Muscle of leg (tissue), 3 donors: ENCODE measurements at regions not wholly inside any gene's neighbourhood (a gene's known extent, or its start where the extent isn't known, plus 50 kb on each side); places are given as distances from the start of the nearest gene placed in this dataset.
A peak's percentile ranks its signal among the peaks of the same experiment; 100 is the strongest.
"Not testable (repeated sequence)": the region's sequence is repeated elsewhere in the genome, so short reads cannot be mapped to it uniquely, and the experiment has no call there.

Experiments
- DNase-seq: peaks from one replicate; pipeline ENCODE4 v3.0.0; 2013
- H3K27ac ChIP-seq: one replicate; pipeline ENCODE4 v1.5.1; 2013; ENCODE audit warnings: mild to moderate bottlenecking, low read length, control low read depth
- H3K27me3 ChIP-seq: one replicate; pipeline ENCODE4 v1.6.1; 2013; ENCODE audit warnings: low read length; ENCODE audit not compliant: control insufficient read depth, insufficient read depth
- H3K36me3 ChIP-seq: one replicate; pipeline ENCODE4 v1.6.1; 2013; ENCODE audit warnings: low read length; ENCODE audit not compliant: control insufficient read depth, insufficient read depth
- H3K4me1 ChIP-seq: one replicate; pipeline ENCODE4 v1.6.1; 2013; ENCODE audit warnings: low read length; ENCODE audit not compliant: control insufficient read depth, insufficient read depth
- H3K4me3 ChIP-seq: one replicate; pipeline ENCODE4 v1.5.1; 2013; ENCODE audit warnings: low read length, control low read depth
- H3K9me3 ChIP-seq: replicated peaks from 2 replicates; pipeline ENCODE4 v1.6.1; 2013; ENCODE audit warnings: low read depth, low read length; ENCODE audit not compliant: control insufficient read depth
- WGBS: methylation state at CpG from one replicate; pipeline ENCODE4 v1.1.5; 2013; ENCODE audit warnings: missing lambda C conversion rate; ENCODE audit not compliant: insufficient coverage; 5-methylcytosine and 5-hydroxymethylcytosine counted together

DNA sequence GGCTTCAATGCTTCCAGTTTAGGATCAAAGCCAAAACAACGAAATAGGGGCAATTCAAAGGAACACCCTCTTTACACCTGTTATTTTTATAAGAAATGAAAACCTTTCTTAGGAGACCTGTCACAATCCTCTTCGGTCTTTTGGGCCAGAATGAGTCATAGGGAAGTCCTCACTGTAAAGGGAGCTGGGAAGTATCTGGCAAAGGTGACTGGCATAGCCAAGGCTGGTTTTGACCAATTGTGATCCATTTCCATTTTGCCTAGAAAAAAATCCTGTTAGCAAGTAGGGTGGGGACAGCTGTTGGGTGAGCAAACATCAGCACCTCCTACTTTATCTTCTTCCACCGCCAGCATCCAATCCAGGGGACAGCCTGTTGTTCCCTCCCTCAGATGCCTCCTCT lies 343.2 kb upstream of the SULF2 start:
- Histone ChIP-seq H3K4me3 (no peak overlapping the region), H3K36me3 (no peaks in the 10 kb centered on the region), H3K27me3 (peaks cover 19% of the 10 kb centered on the region), H3K9me3 (peaks cover 3% of the 10 kb centered on the region), H3K27ac (peak overlapping the region; percentile 82), H3K4me1 (peaks cover 41% of the 10 kb centered on the region)
- 100% methylated on average over 1 of the region's 3 CpGs for WGBS
- peak; percentile 24 for DNase-seq

DNA sequence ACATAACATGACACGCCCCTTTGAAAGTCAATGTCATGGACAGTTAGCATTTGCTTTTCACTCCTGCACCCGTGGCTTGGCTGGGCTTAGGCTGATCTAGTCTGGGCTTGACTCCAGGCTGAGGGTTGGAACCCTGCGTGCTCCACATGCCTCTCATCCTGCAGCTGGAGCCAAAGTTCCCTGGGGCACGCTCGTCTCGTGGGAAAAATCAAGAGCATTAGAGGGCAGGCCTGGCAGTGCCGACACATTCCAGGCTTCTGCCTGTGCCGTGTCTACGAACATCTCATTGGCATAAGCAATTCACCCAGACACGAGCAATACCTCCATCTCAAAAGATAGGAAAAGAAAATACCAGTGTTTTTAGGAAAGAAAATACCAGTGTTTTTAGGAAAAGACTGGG lies 342.7 kb upstream of the SULF2 start:
- not testable (repeated sequence) for H3K36me3 ChIP-seq, H3K27ac ChIP-seq, H3K4me3 ChIP-seq, H3K9me3 ChIP-seq
- no CpG with 5 or more reads among the region's 10 CpGs for WGBS
- DNase-seq, result peak; percentile 34
- H3K4me1 ChIP-seq, result peaks cover 41% of the 10 kb centered on the region
- peaks cover 24% of the 10 kb centered on the region for H3K27me3 ChIP-seq

DNA sequence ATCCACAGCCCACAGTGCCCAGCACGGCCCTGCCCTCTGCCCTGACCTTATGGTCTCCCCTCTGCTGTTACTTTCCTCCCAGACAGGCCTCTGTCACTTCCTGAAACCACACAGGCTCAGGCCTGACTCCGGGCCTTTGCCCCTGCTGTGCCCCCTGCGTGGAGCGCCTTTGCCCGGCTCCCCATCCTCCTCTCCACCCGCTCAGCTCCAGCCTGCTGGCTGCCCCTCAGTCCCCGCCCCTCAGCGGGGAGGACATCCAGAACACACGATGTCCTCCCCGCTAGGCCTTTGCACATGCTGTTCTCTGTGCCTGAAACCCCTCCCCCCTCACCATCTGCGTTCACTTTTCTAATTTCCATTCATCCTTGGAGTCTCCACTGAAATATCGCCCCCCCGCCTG lies 341.9 kb upstream of the SULF2 start:
- H3K36me3 ChIP-seq, H3K27ac ChIP-seq, H3K9me3 ChIP-seq, DNase-seq, H3K4me3 ChIP-seq: not testable (repeated sequence)
- peaks cover 25% of the 10 kb centered on the region for H3K27me3 ChIP-seq
- WGBS, result 67% methylated on average over 13 of the region's 13 CpGs
- peaks cover 40% of the 10 kb centered on the region for H3K4me1 ChIP-seq

DNA sequence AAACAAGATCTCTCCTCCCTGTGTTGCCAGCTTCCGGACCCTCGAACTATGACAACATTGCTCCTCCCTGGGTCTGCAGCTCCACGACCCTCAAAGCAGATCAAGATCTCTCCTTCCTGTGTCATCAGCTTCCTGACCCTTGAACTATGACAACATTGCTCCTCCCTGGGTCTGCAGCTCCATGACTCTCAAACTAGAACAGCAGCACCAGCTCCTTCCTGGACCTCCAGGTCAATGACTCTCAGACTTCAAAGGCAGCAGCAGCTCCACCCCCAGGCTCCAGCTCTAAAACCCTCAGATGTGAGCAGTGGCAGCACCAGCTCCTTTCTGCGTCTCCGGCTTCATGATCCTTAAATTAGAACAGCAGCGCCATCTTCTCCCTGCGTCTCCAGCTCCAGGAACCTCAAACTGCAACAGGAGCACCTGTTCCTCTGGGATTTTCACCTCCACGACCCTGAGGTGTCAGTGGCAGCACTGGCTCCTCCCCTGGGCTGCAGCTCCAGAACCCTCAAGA lies 341.0 kb upstream of the SULF2 start:
- DNase-seq, result peak; percentile 35
- H3K27me3 ChIP-seq, result peaks cover 25% of the 10 kb centered on the region
- no peaks in the 10 kb centered on the region for H3K36me3 ChIP-seq
- H3K9me3 ChIP-seq, result no peaks in the 10 kb centered on the region
- peaks cover 32% of the 10 kb centered on the region for H3K4me1 ChIP-seq
- WGBS, result 45% methylated on average over 8 of the region's 8 CpGs
- H3K27ac ChIP-seq, result no peak overlapping the region
- H3K4me3 ChIP-seq, result no peak overlapping the region

DNA sequence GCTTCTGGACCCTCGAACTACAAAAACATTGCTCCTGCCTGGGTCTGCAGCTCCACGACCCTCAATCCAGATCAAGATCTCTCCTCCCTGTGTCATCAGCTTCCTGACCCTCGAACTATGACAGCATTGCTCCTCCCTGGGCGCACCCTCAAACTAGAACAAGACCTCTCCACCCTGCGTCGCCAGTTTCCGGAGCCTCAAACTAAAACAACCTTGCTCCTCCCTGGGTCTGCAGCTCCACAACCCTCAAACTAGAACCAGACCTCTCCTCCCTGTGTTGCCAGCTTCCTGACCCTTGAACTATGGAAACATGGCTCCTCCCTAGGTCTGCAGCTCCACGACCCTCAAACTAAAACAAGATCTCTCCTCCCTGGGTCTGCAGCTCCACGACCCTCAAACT lies 339.7 kb upstream of the SULF2 start:
- Histone ChIP-seq H3K9me3 (no peaks in the 10 kb centered on the region), H3K4me3 (no peak overlapping the region), H3K27me3 (peaks cover 25% of the 10 kb centered on the region), H3K36me3 (no peaks in the 10 kb centered on the region), H3K27ac (no peak overlapping the region), H3K4me1 (peaks cover 28% of the 10 kb centered on the region)
- WGBS, result 82% methylated on average over 9 of the region's 9 CpGs
- no peak for DNase-seq

DNA sequence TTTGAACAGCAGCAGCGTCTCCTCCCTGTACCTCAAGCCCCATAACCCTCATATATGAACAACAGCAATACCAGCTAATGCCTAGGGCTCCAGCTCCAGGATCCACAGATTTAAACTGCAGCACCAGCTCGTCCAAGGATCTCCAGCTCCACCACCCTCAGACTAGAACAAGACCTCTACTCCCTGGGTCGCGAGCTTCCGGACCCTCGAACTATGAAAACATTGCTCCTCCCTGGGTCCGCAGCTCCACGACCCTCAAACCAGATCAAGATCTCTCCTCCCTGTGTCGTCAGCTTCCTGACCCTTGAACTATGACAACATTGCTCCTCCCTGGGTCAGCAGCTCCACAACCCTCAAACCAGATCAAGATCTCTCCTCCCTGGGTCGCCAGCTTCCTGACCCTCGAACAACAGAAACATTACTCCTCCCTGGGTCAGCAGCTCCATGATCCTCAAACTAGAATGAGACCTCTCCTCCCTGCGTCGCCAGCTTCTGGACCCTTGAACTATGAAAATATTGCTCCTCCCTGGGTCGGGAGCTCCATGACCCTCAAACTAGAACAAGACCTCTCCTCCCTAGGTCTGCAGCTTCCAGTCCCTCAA lies 339.0 kb upstream of the SULF2 start:
- Histone ChIP-seq H3K9me3 (no peaks in the 10 kb centered on the region), H3K27me3 (peaks cover 25% of the 10 kb centered on the region), H3K27ac (no peak overlapping the region), H3K4me3 (no peak overlapping the region), H3K36me3 (no peaks in the 10 kb centered on the region), H3K4me1 (peaks cover 23% of the 10 kb centered on the region)
- WGBS, result 90% methylated on average over 11 of the region's 14 CpGs
- DNase-seq, result no peak

DNA sequence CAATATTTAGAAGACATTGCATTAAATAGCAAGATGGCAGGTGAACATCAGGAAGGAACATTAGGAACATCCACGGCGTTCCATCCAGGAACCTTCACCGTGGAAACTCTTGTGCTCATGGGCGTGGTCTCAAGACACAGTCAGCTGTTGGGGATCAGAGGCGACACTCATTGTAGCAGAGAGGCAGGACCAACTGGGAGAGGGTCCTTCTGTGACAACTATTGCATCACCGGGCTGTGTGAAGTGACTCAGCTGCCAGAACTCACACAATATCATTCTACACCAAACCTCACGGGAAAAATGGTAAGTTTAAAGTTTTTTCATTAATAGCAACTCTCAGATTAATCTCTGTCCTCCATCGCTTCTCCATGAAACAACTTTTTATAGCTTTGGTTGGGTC lies 334.8 kb upstream of the SULF2 start:
- 74% methylated on average over 3 of the region's 8 CpGs for WGBS
- no peak overlapping the region for H3K27ac ChIP-seq

DNA sequence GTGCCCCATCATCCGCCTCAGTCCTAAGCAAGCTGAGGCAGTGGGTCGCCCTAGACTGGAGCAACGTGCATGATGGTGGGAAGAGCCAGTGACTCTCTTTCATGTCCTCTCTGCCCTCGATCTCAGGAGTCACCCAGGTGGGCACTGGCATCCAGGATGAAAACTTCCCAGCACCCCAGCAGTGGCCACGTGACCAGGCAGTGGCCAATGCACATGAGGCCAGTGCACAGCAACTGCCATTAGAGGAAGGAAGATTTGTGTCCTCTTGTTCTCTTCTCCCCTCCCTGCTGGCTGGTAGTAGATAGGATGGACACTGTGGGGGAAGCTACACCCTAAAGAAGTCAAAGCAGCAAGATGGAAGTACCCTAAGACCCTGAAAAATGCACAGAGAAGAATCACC lies 334.1 kb upstream of the SULF2 start:
- H3K4me1 ChIP-seq, H3K4me3 ChIP-seq, DNase-seq, H3K9me3 ChIP-seq, H3K27ac ChIP-seq, H3K36me3 ChIP-seq: not testable (repeated sequence)
- WGBS, result 90% methylated on average over 3 of the region's 5 CpGs
- peaks cover 15% of the 10 kb centered on the region for H3K27me3 ChIP-seq

More for the DNA sequence above, 334.8 kb upstream of the SULF2 start:
- peaks cover 5% of the 10 kb centered on the region for H3K4me1 ChIP-seq
- H3K27me3 ChIP-seq, result peaks cover 18% of the 10 kb centered on the region
- H3K4me3 ChIP-seq, result no peak overlapping the region
- H3K9me3 ChIP-seq, result no peaks in the 10 kb centered on the region
- DNase-seq, result peak; percentile 56
- H3K36me3 ChIP-seq, result no peaks in the 10 kb centered on the region

DNA sequence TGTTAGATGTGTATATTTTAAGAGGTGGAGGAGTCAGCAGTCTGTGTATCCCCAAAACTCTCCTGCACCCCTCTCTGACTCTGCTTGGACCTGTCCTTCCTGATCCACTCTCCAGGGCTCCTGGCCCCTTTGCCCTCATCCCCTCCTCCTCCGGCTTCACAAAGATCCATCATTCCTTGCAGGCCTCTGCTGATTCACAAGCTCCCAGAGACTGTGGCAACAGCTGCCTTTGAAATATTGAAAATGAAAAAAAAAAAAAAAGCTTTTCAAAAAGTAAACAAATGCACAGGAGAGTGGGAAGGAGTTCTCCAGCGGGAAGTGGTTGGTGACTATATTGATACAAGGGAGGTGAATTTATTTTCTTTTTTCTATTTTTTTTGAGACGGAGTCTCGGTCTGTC lies 330.2 kb upstream of the SULF2 start:
- no peaks in the 10 kb centered on the region for H3K9me3 ChIP-seq
- no peak overlapping the region for H3K4me3 ChIP-seq
- no peak for DNase-seq
- H3K27ac ChIP-seq, result no peak overlapping the region
- no peaks in the 10 kb centered on the region for H3K27me3 ChIP-seq
- no peaks in the 10 kb centered on the region for H3K36me3 ChIP-seq
- no CpG with 5 or more reads among the region's 4 CpGs for WGBS
- peaks cover 5% of the 10 kb centered on the region for H3K4me1 ChIP-seq

DNA sequence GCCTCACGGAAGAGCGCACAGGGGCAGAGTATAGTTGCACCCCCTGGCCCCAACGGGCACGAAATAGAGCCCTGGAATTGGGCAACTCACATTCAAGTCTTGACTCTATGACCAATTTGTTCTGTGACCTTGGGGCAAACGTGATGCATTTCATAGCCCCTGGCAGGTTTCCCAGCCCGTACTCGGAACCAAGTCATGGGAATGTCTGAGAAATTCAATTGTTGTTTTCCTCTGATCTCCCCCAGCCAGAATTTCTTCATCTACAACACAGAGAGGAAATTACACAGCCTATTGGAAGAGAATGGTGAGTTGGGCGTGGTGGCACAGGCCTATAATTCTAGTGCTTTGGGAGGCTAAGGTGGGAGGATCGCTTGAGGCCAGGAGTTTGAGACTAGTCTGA lies 322.3 kb upstream of the SULF2 start:
- DNase-seq, result no peak
- H3K4me3 ChIP-seq, result no peak overlapping the region
- 89% methylated on average over 5 of the region's 9 CpGs for WGBS
- no peaks in the 10 kb centered on the region for H3K36me3 ChIP-seq
- H3K27me3 ChIP-seq, result peaks cover 6% of the 10 kb centered on the region
- peaks cover 7% of the 10 kb centered on the region for H3K9me3 ChIP-seq
- peaks cover 2% of the 10 kb centered on the region for H3K4me1 ChIP-seq
- H3K27ac ChIP-seq, result no peak overlapping the region

DNA sequence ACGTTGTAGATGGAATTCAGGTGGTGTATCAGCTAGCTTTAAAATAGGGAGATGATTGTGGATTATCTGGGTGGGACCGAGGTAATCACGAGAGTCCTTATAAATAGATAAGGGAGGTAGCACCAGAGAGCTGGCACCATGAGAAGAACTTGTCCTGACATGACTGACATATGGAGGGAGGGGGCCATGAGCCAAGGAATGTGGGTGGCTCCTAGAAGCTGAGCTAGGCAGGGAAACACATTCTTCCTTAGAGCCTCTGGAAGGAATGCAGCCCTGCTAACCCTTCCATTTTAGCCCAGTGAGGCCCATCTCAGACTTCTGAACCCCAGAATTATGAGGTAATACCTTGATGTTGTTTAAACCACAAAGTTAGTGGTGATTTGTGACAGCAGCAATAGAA lies 321.1 kb upstream of the SULF2 start:
- peaks cover 7% of the 10 kb centered on the region for H3K9me3 ChIP-seq
- no peak for DNase-seq
- H3K36me3 ChIP-seq, result no peaks in the 10 kb centered on the region
- H3K4me1 ChIP-seq, result peaks cover 2% of the 10 kb centered on the region
- 98% methylated on average over 3 of the region's 3 CpGs for WGBS
- no peak overlapping the region for H3K4me3 ChIP-seq
- H3K27me3 ChIP-seq, result peaks cover 6% of the 10 kb centered on the region
- no peak overlapping the region for H3K27ac ChIP-seq
